AG04450 (cell line): ENCODE measurements at regions not wholly inside any gene's neighbourhood (a gene's known extent, or its start where the extent isn't known, plus 50 kb on each side); places are given as distances from the start of the nearest gene placed in this dataset.

Experiments used
- CTCF ChIA-PET: fragments of 300-600, 350-600 bp; formaldehyde crosslinking; extraction: SDS; loops from one replicate; lab custom pipeline; 2022; ENCODE audit warnings: antibody characterized with exemption, inconsistent platforms; lab: Charles Lee
- POLR2A ChIA-PET: fragments of 350-600 bp; formaldehyde crosslinking; extraction: SDS; loops from one replicate; lab custom pipeline; 2021; ENCODE audit warnings: antibody characterized with exemption, inconsistent platforms; lab: Yijun Ruan, JAX
- DNase-seq: peaks from one replicate; pipeline ENCODE4 v3.0.0-alpha.2; 2011; ENCODE audit warnings: low read depth, low spot score
- H3K27ac ChIP-seq: one replicate; pipeline ENCODE4 v1.5.1; 2012; ENCODE audit warnings: low read depth, low read length, control low read depth
- H3K27me3 ChIP-seq: one replicate; pipeline ENCODE4 v1.6.0; 2012; ENCODE audit warnings: low read length; ENCODE audit not compliant: control insufficient read depth, insufficient read depth
- H3K4me3 ChIP-seq: 2 replicates; pipeline ENCODE4 v1.5.1; 2011; ENCODE audit warnings: mild to moderate bottlenecking, low read depth, low read length, control low read depth
- H3K9me3 ChIP-seq: 2 replicates; pipeline ENCODE4 v1.5.1; 2012; ENCODE audit warnings: low read length; ENCODE audit not compliant: control insufficient read depth, insufficient read depth
- TF ChIP-seq, protein P1 (sequence below): IDR thresholded peaks from 2 replicates; pipeline ENCODE4 v1.5.1; 2011; ENCODE audit warnings: low read depth, low read length, control low read depth, inconsistent platforms

DNA sequence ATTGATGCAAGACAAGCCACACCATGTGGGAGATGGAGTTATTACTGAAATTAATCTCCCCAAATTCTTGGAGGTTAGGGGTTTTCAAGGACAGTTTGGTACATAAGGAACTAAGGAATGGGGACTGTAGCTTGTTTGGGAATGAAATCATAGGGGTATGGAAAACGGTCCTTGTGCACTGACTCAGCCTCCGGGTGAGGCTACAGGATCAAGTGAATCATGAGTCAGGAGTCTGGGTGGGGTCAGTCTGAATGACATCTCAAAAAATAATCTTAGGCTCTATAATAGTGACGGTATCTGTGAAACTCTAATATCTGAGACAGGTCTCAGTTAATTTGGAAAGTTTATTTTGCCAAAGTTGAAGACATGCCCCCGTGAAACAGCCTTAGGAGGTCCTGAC, 128.5 kb upstream of the CYSLTR1 start:
- CTCF ChIA-PET = no interaction called here

DNA sequence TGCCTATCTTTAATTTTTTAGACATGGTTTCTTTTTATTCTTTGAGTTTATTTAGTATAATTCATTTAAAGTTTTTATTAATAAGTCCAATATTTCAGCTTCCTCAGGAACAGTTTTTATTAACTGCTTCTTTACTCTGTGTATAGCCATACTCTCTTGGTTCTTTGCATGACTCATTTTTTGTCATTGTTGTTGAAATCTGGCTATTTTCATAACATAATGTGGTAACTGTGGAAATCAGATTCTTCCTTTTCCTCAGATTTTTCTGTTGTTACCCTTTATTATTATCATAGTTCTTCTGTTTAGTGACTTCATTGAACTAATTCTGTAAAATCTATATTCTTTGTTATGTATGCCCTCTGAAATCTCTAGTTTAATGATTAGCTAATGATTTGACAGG, 124.9 kb upstream of the CYSLTR1 start:
- no peak overlapping the region for H3K4me3 ChIP-seq
- H3K27me3 ChIP-seq = no peaks in the 10 kb centered on the region
- TF ChIP-seq, protein P1, sequence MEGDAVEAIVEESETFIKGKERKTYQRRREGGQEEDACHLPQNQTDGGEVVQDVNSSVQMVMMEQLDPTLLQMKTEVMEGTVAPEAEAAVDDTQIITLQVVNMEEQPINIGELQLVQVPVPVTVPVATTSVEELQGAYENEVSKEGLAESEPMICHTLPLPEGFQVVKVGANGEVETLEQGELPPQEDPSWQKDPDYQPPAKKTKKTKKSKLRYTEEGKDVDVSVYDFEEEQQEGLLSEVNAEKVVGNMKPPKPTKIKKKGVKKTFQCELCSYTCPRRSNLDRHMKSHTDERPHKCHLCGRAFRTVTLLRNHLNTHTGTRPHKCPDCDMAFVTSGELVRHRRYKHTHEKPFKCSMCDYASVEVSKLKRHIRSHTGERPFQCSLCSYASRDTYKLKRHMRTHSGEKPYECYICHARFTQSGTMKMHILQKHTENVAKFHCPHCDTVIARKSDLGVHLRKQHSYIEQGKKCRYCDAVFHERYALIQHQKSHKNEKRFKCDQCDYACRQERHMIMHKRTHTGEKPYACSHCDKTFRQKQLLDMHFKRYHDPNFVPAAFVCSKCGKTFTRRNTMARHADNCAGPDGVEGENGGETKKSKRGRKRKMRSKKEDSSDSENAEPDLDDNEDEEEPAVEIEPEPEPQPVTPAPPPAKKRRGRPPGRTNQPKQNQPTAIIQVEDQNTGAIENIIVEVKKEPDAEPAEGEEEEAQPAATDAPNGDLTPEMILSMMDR = no peak
- DNase-seq = no peak
- no peaks in the 10 kb centered on the region for H3K9me3 ChIP-seq
- CTCF ChIA-PET = no interaction called here
- POLR2A ChIA-PET = no interaction called here
- no peak overlapping the region for H3K27ac ChIP-seq

More for the DNA sequence above, 128.5 kb upstream of the CYSLTR1 start:
- TF ChIP-seq, protein P1 = no peak
- DNase-seq = no peak
- POLR2A ChIA-PET = no interaction called here
- H3K27me3 ChIP-seq = no peaks in the 10 kb centered on the region
- no peak overlapping the region for H3K4me3 ChIP-seq
- H3K9me3 ChIP-seq = no peaks in the 10 kb centered on the region
- no peak overlapping the region for H3K27ac ChIP-seq

DNA sequence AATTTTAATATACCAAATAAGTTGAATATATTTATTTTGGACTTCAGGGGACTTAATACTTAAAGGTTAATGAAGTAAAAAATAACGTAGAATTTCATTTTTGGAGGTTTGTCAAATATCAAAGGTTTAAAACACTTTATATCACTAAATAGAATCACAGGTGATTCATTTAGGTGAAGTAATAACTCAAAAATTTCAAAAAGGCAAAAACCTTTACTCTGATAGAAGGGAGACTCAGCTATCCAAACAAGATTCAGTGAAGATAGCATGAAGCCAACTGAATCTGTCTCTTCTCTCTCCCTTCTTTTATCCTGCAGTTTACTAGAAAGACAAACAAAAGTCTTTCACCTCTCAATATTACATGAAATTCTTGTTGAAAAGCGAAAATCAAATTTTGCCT, 110.2 kb upstream of the CYSLTR1 start:
- TF ChIP-seq, protein P1 = no peak
- Histone ChIP-seq H3K27ac (no peak overlapping the region), H3K27me3 (no peaks in the 10 kb centered on the region), H3K9me3 (no peaks in the 10 kb centered on the region), H3K4me3 (no peak overlapping the region)
- no peak for DNase-seq
- ChIA-PET POLR2A (no interaction called here), CTCF (no interaction called here)

DNA sequence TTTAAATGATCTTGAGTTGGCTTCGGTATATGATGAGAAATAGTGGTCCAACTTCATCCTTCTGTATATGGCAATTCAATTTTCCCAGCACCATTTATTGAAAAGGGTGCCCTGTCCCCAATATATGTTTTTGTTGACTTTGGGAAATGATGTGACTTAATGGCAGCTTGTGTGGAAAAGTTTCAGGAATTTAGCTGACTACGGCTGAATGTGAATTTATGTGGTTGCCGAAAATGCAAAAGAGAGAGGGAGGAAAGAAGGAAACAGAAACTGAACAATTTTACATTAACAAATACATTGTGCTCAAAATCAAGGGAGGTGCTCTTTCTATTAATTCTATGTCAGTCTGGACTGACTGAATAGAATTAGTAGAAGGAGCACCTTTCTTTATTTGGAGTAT, 101.8 kb upstream of the CYSLTR1 start:
- POLR2A ChIA-PET = no interaction called here
- Histone ChIP-seq H3K9me3 (no peaks in the 10 kb centered on the region), H3K4me3 (no peak overlapping the region), H3K27me3 (no peaks in the 10 kb centered on the region), H3K27ac (no peak overlapping the region)
- TF ChIP-seq, protein P1 = no peak
- no peak for DNase-seq
- CTCF ChIA-PET = no interaction called here

DNA sequence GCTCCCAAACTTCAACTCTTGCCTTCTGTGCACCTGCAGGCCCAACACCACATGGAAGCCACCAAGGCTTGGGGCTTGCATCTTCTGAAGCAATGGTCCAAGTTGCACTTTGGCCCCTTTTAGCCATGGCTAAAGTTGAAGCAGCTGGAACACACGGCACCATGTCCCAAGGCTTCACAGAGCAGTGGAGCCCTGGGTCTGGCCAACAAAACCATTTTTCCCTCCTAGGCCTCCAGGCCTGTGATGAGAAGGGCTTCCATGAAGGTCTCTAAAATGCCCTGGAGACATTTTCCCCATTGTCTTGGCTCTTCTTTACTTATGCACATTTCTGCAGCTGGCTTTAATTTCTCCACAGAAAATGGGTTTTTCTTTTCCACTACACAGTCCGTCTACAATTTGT, 61.3 kb upstream of the CYSLTR1 start:
- H3K27me3 ChIP-seq = no peaks in the 10 kb centered on the region
- no peaks in the 10 kb centered on the region for H3K9me3 ChIP-seq
- ChIA-PET CTCF (no interaction called here), POLR2A (no interaction called here)
- TF ChIP-seq, protein P1 = no peak
- no peak for DNase-seq
- H3K27ac ChIP-seq = no peak overlapping the region
- H3K4me3 ChIP-seq = no peak overlapping the region
